WTC11 (cell line): ENCODE measurements at regions not wholly inside any gene's neighbourhood (a gene's known extent, or its start where the extent isn't known, plus 50 kb on each side); places are given as distances from the start of the nearest gene placed in this dataset.

Source experiments
- ATAC-seq: fragments of 200-7000 bp; cut with Tn5 transposase; 2 replicates; pipeline ENCODE4 v1.10.0; 2021; ENCODE audit warnings: mild to moderate bottlenecking, moderate library complexity
- CTCF ChIA-PET: fragments of 300-600 bp; sonication (Branson Sonifier 250); formaldehyde crosslinking; loops from one replicate; lab custom pipeline; 2021; ENCODE audit warnings: antibody characterized with exemption; lab: Charles Lee
- POLR2A ChIA-PET: fragments of 350-600 bp; sonication (Branson Sonifier 250); formaldehyde crosslinking; loops from one replicate; lab custom pipeline; 2021; ENCODE audit warnings: antibody characterized with exemption; lab: Charles Lee
- DNase-seq: peaks from one replicate; pipeline ENCODE4 v3.0.0; 2021; ENCODE audit warnings: low spot score
- H3K27ac Mint-ChIP-seq: 2 replicates; pipeline ENCODE4 v1.8.0; 2021; ENCODE audit warnings: mixed read lengths
- H3K27me3 Mint-ChIP-seq: 2 replicates; pipeline ENCODE4 v1.8.0; 2021; ENCODE audit warnings: low read depth, mild to moderate bottlenecking, moderate library complexity, mixed read lengths
- H3K36me3 Mint-ChIP-seq: 2 replicates; pipeline ENCODE4 v1.8.0; 2021; ENCODE audit warnings: mixed read lengths
- H3K4me1 Mint-ChIP-seq: 2 replicates; pipeline ENCODE4 v1.8.0; 2022; ENCODE audit warnings: mixed read lengths
- H3K4me3 Mint-ChIP-seq: 2 replicates; pipeline ENCODE4 v1.8.0; 2021; ENCODE audit warnings: mild to moderate bottlenecking, moderate library complexity, mixed read lengths
- H3K9me3 Mint-ChIP-seq: 2 replicates; pipeline ENCODE4 v1.8.0; 2021; ENCODE audit warnings: mixed read lengths
- AR ChIP-seq: fragments of 250-450 bp; sonication (Bioruptor Pico); IDR thresholded peaks from 2 replicates; pipeline ENCODE4 v1.9.0; 2021; ENCODE audit warnings: mild to moderate bottlenecking
- CBFB ChIP-seq: sonication (generic); formaldehyde crosslinking; IDR thresholded peaks from 2 replicates; pipeline ENCODE4 v1.8.1; 2022; ENCODE audit warnings: mild to moderate bottlenecking, low read depth, missing genetic modification reagents
- E2F1 ChIP-seq: sonication (generic); formaldehyde crosslinking; IDR thresholded peaks from 2 replicates; pipeline ENCODE4 v1.8.0; 2022; ENCODE audit warnings: mild to moderate bottlenecking, missing genetic modification reagents
- E2F5 ChIP-seq: sonication (generic); formaldehyde crosslinking; IDR thresholded peaks from 2 replicates; pipeline ENCODE4 v1.8.1; 2022; ENCODE audit warnings: mild to moderate bottlenecking, moderate library complexity, missing genetic modification reagents
- ELF4 ChIP-seq: sonication (generic); formaldehyde crosslinking; IDR thresholded peaks from 2 replicates; pipeline ENCODE4 v1.8.1; 2022; ENCODE audit warnings: low read depth, mild to moderate bottlenecking, moderate library complexity, missing genetic modification reagents
- GRHL2 ChIP-seq: fragments of 250-450 bp; sonication (Bioruptor Pico); IDR thresholded peaks from 2 replicates; pipeline ENCODE4 v1.8.0; 2022; ENCODE audit warnings: mild to moderate bottlenecking, moderate library complexity; ENCODE audit not compliant: insufficient replicate concordance, severe bottlenecking
- HMGXB4 ChIP-seq: sonication (generic); formaldehyde crosslinking; IDR thresholded peaks from 2 replicates; pipeline ENCODE4 v1.8.1; 2023; ENCODE audit warnings: mild to moderate bottlenecking, moderate library complexity, missing genetic modification reagents
- IRF1 ChIP-seq: sonication (generic); formaldehyde crosslinking; IDR thresholded peaks from 2 replicates; pipeline ENCODE4 v1.8.0; 2023; ENCODE audit warnings: missing genetic modification reagents
- IRF2 ChIP-seq: sonication (generic); formaldehyde crosslinking; IDR thresholded peaks from 2 replicates; pipeline ENCODE4 v1.8.0; 2022; ENCODE audit warnings: low read depth, missing genetic modification reagents, borderline replicate concordance
- MLX ChIP-seq: sonication (generic); formaldehyde crosslinking; IDR thresholded peaks from 2 replicates; pipeline ENCODE4 v1.8.1; 2023; ENCODE audit warnings: mild to moderate bottlenecking, missing genetic modification reagents, moderate library complexity
- PRDM15 ChIP-seq: sonication (generic); formaldehyde crosslinking; IDR thresholded peaks from 2 replicates; pipeline ENCODE4 v1.8.0; 2022; ENCODE audit warnings: missing genetic modification reagents
- PRRX2 ChIP-seq: fragments of 250-450 bp; sonication (Bioruptor Pico); IDR thresholded peaks from 2 replicates; pipeline ENCODE4 v1.8.0; 2021; ENCODE audit warnings: mild to moderate bottlenecking
- TEAD1 ChIP-seq: sonication (generic); formaldehyde crosslinking; IDR thresholded peaks from 2 replicates; pipeline ENCODE4 v1.8.0; 2022; ENCODE audit warnings: mild to moderate bottlenecking, missing genetic modification reagents
- ZBTB43 ChIP-seq: sonication (generic); formaldehyde crosslinking; IDR thresholded peaks from 2 replicates; pipeline ENCODE4 v1.8.1; 2023; ENCODE audit warnings: mild to moderate bottlenecking, missing genetic modification reagents
- ZMAT4 ChIP-seq: fragments of 250-450 bp; sonication (Bioruptor Pico); IDR thresholded peaks from 2 replicates; pipeline ENCODE4 v1.9.0; 2021; ENCODE audit warnings: mild to moderate bottlenecking
- ZNF219 ChIP-seq: sonication (generic); formaldehyde crosslinking; IDR thresholded peaks from 2 replicates; pipeline ENCODE4 v1.8.0; 2023; ENCODE audit warnings: missing genetic modification reagents, mild to moderate bottlenecking, borderline replicate concordance
- ZNF263 ChIP-seq: sonication (generic); formaldehyde crosslinking; IDR thresholded peaks from 2 replicates; pipeline ENCODE4 v1.8.1; 2022; ENCODE audit warnings: low read depth, mild to moderate bottlenecking, moderate library complexity, missing genetic modification reagents
- ZNF317 ChIP-seq: sonication (generic); formaldehyde crosslinking; IDR thresholded peaks from 2 replicates; pipeline ENCODE4 v1.8.1; 2023; ENCODE audit warnings: low read depth, mild to moderate bottlenecking, moderate library complexity, missing genetic modification reagents, borderline replicate concordance
- ZNF671 ChIP-seq: fragments of 250-450 bp; sonication (Bioruptor Pico); IDR thresholded peaks from 2 replicates; pipeline ENCODE4 v1.8.0; 2021; ENCODE audit warnings: mild to moderate bottlenecking

- Mint-ChIP-seq H3K4me3 (no peak overlapping the region), H3K27ac (no peak overlapping the region), H3K4me1 (peaks cover 13% of the 10 kb centered on the region), H3K9me3 (peaks cover 3% of the 10 kb centered on the region; the same call in 1 of the 2 replicates), H3K27me3 (peaks cover 3% of the 10 kb centered on the region), H3K36me3 (no peaks in the 10 kb centered on the region)
- TF ChIP-seq IRF2 (CRISPR knock-in tag) (no peak), CBFB (CRISPR knock-in tag) (no peak), E2F1 (no peak), ELF4 (CRISPR knock-in tag) (no peak), E2F5 (CRISPR knock-in tag) (no peak), ZBTB43 (no peak), HMGXB4 (CRISPR knock-in tag) (no peak), ZNF317 (CRISPR knock-in tag) (no peak), MLX (CRISPR knock-in tag) (no peak), PRRX2 (CRISPR knock-in tag) (no peak), ZNF671 (no peak), IRF1 (CRISPR knock-in tag) (no peak), ZNF263 (CRISPR knock-in tag) (no peak), GRHL2 (no peak), ZMAT4 (CRISPR knock-in tag) (no peak), ZNF219 (no peak), PRDM15 (CRISPR knock-in tag) (no peak), TEAD1 (no peak), AR (CRISPR knock-in tag) (no peak)
- DNase-seq (no peak), ATAC-seq (no peak)
- CTCF ChIA-PET = interaction anchor here (1.2 kb wide), 2 partner anchors 10 to 46 kb away, joined by 3 to 4 read pairs; no protein-coding TSS in a partner anchor
- POLR2A ChIA-PET = no interaction called here
These were observed 653.0 kb upstream of the MGMT start for GRCh38 chr10:128814024-128814423.
